OCI-LY7 (cell line): ENCODE measurements at regions not wholly inside any gene's neighbourhood (a gene's known extent, or its start where the extent isn't known, plus 50 kb on each side); places are given as distances from the start of the nearest gene placed in this dataset.

Experiments used
- EZH2phosphoT487 ChIP-seq: fragments of 200-600 bp; sonication (generic); IDR thresholded peaks from 2 replicates; pipeline ENCODE4 v1.6.1; 2018; ENCODE audit warnings: low read depth, borderline replicate concordance, mild to moderate bottlenecking, mixed run types, antibody characterized with exemption, low read length, moderate library complexity, mixed read lengths
- TF ChIP-seq, protein P1 (sequence below): fragments of 200-600 bp; sonication (generic); conservative IDR thresholded peaks from 2 replicates; pipeline ENCODE4 v1.5.1; 2014; ENCODE audit warnings: mild to moderate bottlenecking, antibody characterized with exemption, low read length, moderate library complexity, mixed read lengths

- TF ChIP-seq, protein P1, sequence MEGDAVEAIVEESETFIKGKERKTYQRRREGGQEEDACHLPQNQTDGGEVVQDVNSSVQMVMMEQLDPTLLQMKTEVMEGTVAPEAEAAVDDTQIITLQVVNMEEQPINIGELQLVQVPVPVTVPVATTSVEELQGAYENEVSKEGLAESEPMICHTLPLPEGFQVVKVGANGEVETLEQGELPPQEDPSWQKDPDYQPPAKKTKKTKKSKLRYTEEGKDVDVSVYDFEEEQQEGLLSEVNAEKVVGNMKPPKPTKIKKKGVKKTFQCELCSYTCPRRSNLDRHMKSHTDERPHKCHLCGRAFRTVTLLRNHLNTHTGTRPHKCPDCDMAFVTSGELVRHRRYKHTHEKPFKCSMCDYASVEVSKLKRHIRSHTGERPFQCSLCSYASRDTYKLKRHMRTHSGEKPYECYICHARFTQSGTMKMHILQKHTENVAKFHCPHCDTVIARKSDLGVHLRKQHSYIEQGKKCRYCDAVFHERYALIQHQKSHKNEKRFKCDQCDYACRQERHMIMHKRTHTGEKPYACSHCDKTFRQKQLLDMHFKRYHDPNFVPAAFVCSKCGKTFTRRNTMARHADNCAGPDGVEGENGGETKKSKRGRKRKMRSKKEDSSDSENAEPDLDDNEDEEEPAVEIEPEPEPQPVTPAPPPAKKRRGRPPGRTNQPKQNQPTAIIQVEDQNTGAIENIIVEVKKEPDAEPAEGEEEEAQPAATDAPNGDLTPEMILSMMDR, result no peak
- no peak for TF ChIP-seq EZH2phosphoT487
Observed at GRCh38 chr17:5780476-5780875, 196.2 kb upstream of the NLRP1 start.
